ENCODE measurements at regions not wholly inside any gene's neighbourhood (a gene's known extent, or its start where the extent isn't known, plus 50 kb on each side); places are given as distances from the start of the nearest gene placed in this dataset.

GRCh38 chr18:67151366-67151765 is 365.2 kb downstream of the DSEL start:
- TF ChIP-seq REST (IDR thresholded peaks at IDR 0.05; ENCODE audit: low read depth) (no peak), CREB1 (IDR thresholded peaks at IDR 0.05; ENCODE audit: low read depth) (no peak)

GRCh38 chr18:67145586-67146292 is 370.8 kb downstream of the DSEL start:
- TF ChIP-seq EGR1 (IDR thresholded peaks at IDR 0.05) (no peak), USF1 (IDR thresholded peaks at IDR 0.05) (no peak), MAX (IDR thresholded peaks at IDR 0.05) (no peak), ZBTB7A (IDR thresholded peaks at IDR 0.05; ENCODE audit: low read depth) (no peak), RAD21 (IDR thresholded peaks at IDR 0.05; ENCODE audit: low read depth) (no peak)

GRCh38 chr18:67144329-67144728 is 372.2 kb downstream of the DSEL start:
- no peak for TF ChIP-seq CEBPB (IDR thresholded peaks at IDR 0.05)
- TF ChIP-seq ZBTB7A (IDR thresholded peaks at IDR 0.05; ENCODE audit: low read depth), result no peak
- no peak for TF ChIP-seq USF1 (IDR thresholded peaks at IDR 0.05)
- TF ChIP-seq NFIC (IDR thresholded peaks at IDR 0.05), result no peak
- TF ChIP-seq TAF1 (IDR thresholded peaks at IDR 0.05; ENCODE audit: low read depth), result no peak
- no peak for TF ChIP-seq TEAD4 (IDR thresholded peaks at IDR 0.05)
- TF ChIP-seq FOXM1 (IDR thresholded peaks at IDR 0.05; ENCODE audit: borderline replicate concordance, low read depth), result no peak
- no peak for TF ChIP-seq RAD21 (IDR thresholded peaks at IDR 0.05; ENCODE audit: low read depth)
- TF ChIP-seq MAX (IDR thresholded peaks at IDR 0.05), result no peak
- no peak for TF ChIP-seq CREB1 (IDR thresholded peaks at IDR 0.05; ENCODE audit: low read depth)
- no peak for TF ChIP-seq EP300 (IDR thresholded peaks at IDR 0.05; ENCODE audit: borderline replicate concordance)
- no peak for TF ChIP-seq REST (IDR thresholded peaks at IDR 0.05; ENCODE audit: low read depth)
- TF ChIP-seq YY1 (IDR thresholded peaks at IDR 0.05; ENCODE audit: low read depth), result no peak
- no peak for TF ChIP-seq EGR1 (IDR thresholded peaks at IDR 0.05)
- no peak for TF ChIP-seq TCF12 (IDR thresholded peaks at IDR 0.05; ENCODE audit: low read depth)

- TF ChIP-seq RAD21 (IDR thresholded peaks at IDR 0.05; ENCODE audit: low read depth) (no peak), MAX (IDR thresholded peaks at IDR 0.05) (no peak), TCF12 (IDR thresholded peaks at IDR 0.05; ENCODE audit: low read depth) (no peak), EP300 (IDR thresholded peaks at IDR 0.05; ENCODE audit: borderline replicate concordance) (no peak), YY1 (IDR thresholded peaks at IDR 0.05; ENCODE audit: low read depth) (no peak), REST (IDR thresholded peaks at IDR 0.05; ENCODE audit: low read depth) (no peak), CREB1 (IDR thresholded peaks at IDR 0.05; ENCODE audit: low read depth) (no peak), EGR1 (IDR thresholded peaks at IDR 0.05) (no peak), CEBPB (IDR thresholded peaks at IDR 0.05) (no peak), FOXM1 (IDR thresholded peaks at IDR 0.05; ENCODE audit: borderline replicate concordance, low read depth) (no peak), NFIC (IDR thresholded peaks at IDR 0.05) (no peak), USF1 (IDR thresholded peaks at IDR 0.05) (no peak), TEAD4 (IDR thresholded peaks at IDR 0.05) (no peak), TAF1 (IDR thresholded peaks at IDR 0.05; ENCODE audit: low read depth) (no peak), ZBTB7A (IDR thresholded peaks at IDR 0.05; ENCODE audit: low read depth) (no peak)
Observed at GRCh38 chr18:67143028-67143427, 373.5 kb downstream of the DSEL start.
